ENCODE measurements at regions not wholly inside any gene's neighbourhood (a gene's known extent, or its start where the extent isn't known, plus 50 kb on each side); places are given as distances from the start of the nearest gene placed in this dataset.

DNA sequence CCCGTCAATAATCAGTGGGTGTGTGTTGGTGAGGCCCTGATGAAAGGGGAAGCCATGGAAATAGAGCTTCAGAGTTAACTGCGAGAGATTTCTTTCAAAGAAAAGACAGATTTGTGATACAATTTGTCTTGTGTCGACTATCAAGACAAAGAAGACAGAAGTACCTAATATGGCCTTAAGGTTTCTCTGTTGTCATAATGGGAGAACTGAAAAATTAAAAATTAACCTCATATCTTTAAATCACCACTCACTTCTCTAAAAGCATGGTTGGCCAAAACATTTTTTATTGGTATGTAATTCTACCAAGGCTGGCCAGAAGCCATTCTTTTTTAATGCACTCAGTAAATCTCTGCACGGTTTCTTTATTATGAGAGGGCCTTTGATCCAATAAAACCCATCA lies 282.9 kb upstream of the WWC1 start:
- no peak for DNase-seq

GRCh38 chr5:168011096-168011495 lies 280.3 kb upstream of the WWC1 start:
- DNase-seq: no peak

GRCh38 chr5:168012006-168012405 lies 279.4 kb upstream of the WWC1 start:
- no peak for DNase-seq

- DNase-seq: no peak
Measured at GRCh38 chr5:168013546-168013945, 277.9 kb upstream of the WWC1 start.

DNA sequence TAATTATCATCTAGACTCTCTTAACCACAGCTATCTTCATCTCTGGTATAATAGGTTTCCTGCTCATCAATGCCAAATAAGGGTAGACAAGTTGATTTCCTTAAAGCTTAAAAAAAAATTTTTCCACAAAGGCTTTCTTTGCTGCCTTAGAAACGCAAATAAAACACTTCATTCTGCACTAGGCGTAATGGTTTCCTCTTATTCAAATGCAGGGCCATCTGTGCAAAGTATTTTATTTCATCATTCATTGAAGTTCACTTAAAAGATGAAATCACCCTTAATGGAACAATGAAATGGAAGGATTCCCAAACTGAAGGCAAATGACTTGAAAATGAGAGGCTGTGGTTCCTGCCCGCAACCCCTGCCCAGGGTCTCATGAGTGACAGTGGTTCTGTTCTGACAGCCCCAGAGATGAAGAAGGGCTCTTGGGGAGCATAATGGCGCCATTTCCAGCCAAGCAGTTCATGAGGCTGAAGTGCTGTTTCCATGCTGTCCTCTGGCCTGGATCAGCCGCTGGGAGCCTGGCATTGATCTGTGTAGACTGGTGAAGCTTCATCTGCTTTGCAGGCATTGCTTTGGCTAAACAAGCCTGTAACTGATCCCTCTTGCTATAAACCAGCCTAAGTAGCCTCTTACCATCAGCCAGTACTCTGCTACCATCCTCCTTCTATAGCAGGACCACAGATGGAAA lies 276.9 kb upstream of the WWC1 start:
- no peak for DNase-seq

DNA sequence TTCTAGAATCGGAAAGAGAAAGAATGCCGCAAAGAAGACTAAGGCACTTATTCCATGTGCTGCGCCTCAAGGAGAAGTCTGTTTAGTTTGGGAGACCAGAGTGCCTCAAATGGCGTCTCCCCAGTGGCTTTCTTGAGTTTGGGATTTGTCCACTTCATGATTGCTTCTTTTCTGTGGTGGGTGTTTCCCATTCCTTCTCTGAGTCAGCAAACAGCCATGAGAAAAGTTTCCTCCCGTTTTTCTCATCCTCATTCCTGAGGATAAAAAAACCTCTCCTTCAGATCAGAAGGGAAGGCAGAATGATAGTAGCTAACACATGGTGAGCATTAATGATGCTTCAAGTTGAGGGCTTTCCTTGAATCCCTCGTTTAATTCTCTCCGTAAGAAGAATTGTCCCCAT lies 275.9 kb upstream of the WWC1 start:
- DNase-seq: no peak

DNA sequence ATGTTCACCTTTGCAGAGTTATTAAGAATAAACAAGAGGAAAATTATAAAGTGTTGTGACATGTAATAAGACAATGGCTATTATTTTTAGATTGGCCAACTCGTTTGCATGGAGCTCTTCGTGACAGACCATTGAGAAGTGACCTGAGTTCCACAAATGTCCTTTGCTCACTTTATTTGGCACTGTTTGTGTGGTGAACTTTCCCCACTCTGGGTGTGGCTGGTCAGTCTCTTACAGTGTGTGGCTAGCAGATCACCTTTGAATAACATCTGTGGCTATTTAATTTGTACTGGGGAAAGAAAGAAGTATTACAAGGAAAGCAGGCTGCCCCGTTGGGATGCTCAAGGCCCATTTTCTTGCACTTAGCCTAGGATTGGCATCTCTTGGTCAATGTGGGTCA lies 274.1 kb upstream of the WWC1 start:
- no peak for DNase-seq

- no peak for DNase-seq
Measured at GRCh38 chr5:168019143-168019542, 272.3 kb upstream of the WWC1 start.

DNA sequence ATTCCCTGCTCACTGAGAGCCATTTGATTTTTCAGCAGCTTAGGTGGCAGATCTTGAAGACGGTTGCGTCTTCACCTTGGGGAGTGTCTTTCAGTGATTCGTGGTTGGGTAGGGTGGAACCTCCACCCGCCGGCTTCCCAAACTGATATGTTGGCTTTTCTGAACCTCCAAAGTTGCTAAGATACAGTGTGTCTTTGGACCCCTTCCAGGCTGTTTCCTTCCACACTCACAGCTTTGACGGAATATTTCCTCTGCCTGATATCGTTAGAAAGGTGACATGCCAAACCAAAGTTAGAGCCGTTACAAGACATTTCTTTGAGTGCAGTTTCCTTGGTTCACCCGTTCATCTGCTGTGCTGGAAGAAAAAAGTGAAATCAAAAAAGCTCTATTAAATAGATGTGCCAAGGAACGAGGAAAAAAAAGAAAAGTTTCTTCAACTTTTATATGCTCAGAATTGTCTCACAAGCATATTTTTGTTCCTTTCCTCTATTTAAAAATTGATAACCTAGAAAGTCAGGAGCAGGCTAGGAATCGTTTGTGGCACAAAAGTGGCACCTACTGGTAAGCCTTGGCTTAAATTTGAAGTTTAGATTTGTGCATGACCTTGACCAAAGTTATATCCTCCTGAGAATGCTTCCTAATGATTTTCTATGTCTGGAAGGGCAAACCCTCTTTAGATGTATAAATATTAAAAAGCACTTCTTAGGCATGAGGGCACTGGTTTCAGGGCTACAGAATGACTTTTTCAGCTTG lies 270.7 kb upstream of the WWC1 start:
- no peak for DNase-seq

GRCh38 chr5:168022446-168023169 lies 268.8 kb upstream of the WWC1 start:
- DNase-seq: no peak

GRCh38 chr5:168023191-168023590 lies 268.3 kb upstream of the WWC1 start:
- DNase-seq: no peak

GRCh38 chr5:168024306-168024705 lies 267.1 kb upstream of the WWC1 start:
- no peak for DNase-seq

DNA sequence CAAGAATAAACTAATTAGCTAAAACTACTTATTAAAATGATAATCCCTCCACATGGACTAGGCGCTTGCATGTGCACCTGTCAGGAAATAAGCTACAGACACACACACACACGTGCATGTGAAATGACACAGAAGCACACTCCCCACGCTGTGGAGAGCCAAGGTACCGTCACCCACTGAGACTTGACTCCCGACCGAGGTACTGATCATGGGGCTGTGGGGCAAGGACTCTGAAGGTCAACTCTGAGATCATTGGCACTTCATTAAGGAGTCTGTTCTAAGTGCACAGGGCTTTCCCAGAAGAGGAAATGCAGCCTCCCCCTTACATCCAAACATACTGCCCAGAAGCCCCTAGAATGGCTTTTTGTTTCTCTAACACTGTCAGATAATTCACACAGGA lies 264.4 kb upstream of the WWC1 start:
- no peak for DNase-seq

DNA sequence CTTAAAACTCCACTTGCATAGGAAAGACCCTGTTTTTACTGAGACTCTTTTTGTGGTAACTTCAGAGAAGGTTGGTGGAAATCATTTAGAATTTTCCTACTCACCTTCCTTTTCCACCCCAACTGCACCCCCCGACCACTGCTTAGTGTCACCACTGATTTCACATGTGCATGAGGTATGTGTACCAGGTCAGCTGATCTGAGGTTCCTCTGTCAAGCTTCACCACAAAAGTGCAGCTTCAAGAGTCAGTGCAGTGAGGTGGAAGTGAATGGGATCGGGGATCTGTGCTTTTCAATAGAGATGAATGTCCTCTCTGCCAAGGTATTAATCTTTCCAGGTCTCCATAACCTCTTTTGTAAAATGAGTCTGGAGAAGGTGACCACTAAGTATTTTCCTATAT lies 260.5 kb upstream of the WWC1 start:
- no peak for DNase-seq

- DNase-seq: no peak
Measured at GRCh38 chr5:168031614-168032013, 259.8 kb upstream of the WWC1 start.

- DNase-seq: no peak
Measured at GRCh38 chr5:168039039-168039438, 252.4 kb upstream of the WWC1 start.

DNA sequence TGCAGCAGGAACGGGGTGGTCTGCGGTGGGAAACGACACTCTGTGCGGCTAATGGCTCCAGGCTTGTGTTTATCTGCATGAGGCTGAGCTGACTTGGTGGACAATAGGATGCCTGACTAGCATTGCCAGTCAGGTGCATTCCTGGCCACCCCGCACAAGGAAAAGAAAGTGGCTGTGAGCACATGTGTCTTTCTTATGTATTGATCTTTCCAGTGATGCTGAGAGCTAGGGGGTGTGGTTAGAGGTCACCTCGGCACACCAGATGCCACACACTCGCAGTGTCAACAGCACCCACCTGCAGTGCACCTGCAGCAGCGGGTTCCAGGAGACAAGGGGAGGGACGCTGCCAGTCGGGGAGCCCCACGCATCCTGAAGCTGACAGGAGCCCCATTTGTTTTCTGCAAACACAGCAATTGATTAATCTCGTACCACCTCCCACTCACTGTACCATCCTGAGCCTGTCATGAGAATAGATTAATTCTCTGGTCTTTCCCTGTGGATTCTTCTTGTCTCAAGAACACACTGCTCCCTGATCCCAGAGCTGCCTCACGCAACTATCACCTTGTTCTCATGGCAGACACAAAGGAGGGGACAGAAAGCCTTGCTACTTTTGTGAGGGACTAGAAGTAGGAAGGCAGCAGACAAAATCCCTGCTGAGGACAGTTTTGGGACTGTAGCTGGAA lies 251.7 kb upstream of the WWC1 start:
- no peak for DNase-seq

DNA sequence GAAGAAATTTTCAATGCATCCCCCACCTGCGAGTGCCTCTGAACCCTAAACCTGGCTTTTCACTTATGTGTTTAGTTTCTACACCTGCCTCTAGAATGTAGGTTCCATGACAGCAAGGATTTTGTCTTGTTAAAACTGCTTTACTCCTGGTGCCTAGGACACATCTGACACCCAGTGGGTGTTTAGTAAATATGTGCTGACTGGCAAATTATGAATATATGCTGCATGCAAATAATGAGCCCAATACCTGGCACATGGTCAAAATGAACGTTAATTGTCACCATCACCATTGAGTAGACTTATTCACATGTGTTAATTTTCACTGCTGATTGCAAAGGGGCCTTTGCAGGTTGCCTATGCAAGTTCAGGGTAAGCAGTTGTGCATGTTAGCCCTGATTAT lies 249.9 kb upstream of the WWC1 start:
- no peak for DNase-seq

DNA sequence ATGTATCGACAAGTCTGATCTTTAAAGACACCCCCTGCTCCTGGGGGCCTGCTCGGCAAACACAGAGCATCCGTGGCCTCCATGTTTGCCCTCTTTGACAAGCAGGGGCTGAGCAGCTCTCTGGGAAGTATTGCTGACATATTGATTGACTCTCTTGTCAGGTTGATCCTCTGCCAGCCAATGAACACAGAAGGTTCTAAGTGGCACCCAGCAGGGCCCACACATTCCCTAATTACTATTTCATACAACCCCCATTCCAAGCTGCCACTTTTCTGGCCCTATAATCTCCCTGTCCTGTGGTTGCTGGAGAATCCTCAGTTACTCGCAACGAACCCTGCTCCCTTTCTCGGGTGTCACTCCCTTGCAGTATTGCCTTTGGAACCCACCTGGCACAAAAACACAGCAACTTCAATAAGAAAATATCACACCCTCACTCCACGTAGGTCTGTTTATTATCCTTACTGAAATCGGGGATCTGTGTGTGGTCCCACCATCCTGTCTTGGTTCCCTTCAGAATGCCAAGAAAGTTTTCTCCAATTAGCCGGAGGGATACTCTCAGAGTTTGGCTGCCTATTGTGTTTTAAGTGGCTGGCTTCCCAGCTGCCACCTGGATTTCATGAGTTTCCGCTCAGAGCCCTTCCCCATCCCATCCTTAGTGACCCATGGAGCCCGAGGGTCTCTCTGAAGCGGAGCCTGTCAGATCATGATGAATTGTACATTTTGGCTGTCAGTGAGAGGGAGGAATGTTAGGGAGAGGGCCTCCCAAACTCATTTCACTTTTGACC lies 249.0 kb upstream of the WWC1 start:
- no peak for DNase-seq

GRCh38 chr5:168046163-168046562 lies 245.3 kb upstream of the WWC1 start:
- DNase-seq: no peak

DNA sequence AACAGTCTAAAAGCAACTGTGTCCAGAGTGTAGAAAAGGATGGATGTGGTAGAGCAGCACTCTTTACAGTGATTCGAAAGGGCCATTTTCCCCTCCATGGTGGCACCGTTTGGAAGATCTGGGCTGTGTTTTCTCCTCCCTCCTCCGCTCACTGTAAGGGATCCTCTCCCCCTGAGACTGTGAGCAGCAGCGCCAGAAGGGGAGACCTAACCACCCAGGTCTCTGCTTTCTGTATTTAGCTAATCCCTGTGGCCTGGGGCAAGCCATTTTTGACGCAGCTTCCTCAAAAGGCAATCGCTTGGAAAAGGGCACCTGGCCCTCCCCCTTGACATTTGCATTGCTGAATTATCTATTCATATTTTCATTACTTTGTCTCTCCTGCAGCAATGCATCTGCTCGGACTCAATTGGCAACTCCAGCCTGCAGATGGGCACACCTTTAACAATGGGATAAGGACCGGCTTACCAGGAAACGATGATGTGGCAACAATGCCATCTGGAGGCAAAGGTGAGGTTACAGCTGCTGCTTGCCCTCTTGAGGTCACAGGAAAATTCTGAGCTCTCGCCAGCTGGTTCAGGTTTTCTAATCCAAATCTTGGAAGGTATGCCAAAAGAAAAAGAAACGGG lies 244.3 kb upstream of the WWC1 start:
- DNase-seq: no peak

DNA sequence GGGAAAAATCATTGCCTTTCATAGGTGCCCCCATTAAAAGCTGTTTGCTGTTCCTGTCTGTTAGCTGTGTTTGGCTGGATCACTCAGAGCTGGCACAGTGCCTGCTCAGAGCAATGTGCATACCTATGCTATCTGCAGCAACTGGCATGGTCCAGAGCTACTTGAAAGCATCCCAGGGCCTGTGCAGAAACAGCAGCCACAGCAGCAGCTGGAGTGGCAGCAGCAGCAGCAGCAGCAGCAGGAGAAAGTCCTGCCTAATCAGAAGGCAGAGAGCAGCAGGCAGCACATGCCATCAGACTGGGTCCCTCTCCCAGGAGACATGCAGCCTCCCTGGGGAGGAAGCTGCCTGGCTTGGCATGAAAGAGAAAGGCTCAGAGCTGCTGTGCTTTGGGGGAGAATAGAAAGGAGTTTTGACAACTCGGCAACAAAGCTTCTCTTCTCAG lies 243.8 kb upstream of the WWC1 start:
- DNase-seq: no peak
